ENCODE measurements at regions not wholly inside any gene's neighbourhood (a gene's known extent, or its start where the extent isn't known, plus 50 kb on each side); places are given as distances from the start of the nearest gene placed in this dataset.

DNA sequence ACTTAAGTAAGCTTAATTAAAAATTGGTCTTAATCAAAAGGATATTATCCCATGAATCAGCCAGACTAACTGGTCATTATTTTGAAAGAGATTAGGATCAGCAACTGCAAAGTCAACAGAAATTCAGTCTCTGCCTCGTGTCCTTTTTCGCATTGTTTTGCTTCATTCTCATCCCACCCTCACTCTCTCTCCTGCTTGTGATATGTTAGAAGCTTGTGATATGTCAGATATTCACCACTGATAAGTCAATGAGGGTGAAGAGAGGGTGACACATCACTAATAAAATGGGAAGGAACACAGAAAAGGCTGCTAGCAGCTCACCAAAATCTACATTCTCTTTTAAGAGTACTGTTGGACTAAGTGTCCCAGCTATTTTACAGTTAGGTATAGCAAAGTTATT is 146.1 kb downstream of the SUCNR1 start:
- POLR2A ChIA-PET, result no interaction called here
- H2AFZ ChIP-seq (ENCODE audit: low read depth), result peak overlapping the region; percentile 71

GRCh38 chr3:152021951-152022461 is 148.6 kb downstream of the SUCNR1 start:
- ChIA-PET POLR2A (no interaction called here), CTCF (no interaction called here)
- H2AFZ ChIP-seq (ENCODE audit: low read depth), result no peak overlapping the region
- H3K9ac ChIP-seq, result peak overlapping the region; percentile 16; the same call in 1 of the 2 replicates
- DNase-seq, result no peak
- 43% methylated on average over 3 of the region's 4 CpGs for WGBS (ENCODE audit: low lambda C conversion rate)
- H3K27me3 ChIP-seq (ENCODE audit: insufficient read depth), result no peaks in the 10 kb centered on the region
- H3K4me2 ChIP-seq, result no peak overlapping the region
- H3K4me3 ChIP-seq (ENCODE audit: low read depth in 2 of 2, low read length in 1 of 2), result no peak overlapping the region
- peaks cover 19% of the 10 kb centered on the region for H3F3A ChIP-seq (replicated peaks; ENCODE audit: insufficient read depth)
- H3K27ac ChIP-seq (ENCODE audit: low read depth in 2 of 2, low read length in 1 of 2), result peak overlapping the region in 1 of 2 experiments; percentile 50; a peak in 2 of 4 replicates
- no peaks in the 10 kb centered on the region for H3K36me3 ChIP-seq (replicated peaks in 1 of 2; ENCODE audit: control insufficient read depth in 1 of 2, insufficient read depth in 2 of 2, low read length in 1 of 2)
- no peaks in the 10 kb centered on the region for H4K20me1 ChIP-seq (ENCODE audit: insufficient read depth)
- no peaks in the 10 kb centered on the region for H3K9me2 ChIP-seq
- no peaks in the 10 kb centered on the region for H3K79me2 ChIP-seq (ENCODE audit: insufficient read depth)
- peaks cover 0 to 12% of the 10 kb centered on the region in 2 experiments; a peak in 2 of 4 replicates for H3K4me1 ChIP-seq (ENCODE audit: control insufficient read depth in 1 of 2, insufficient read depth in 2 of 2, low read depth in 1 of 2, low read length in 1 of 2)
- H3K9me3 ChIP-seq, result no peaks in the 10 kb centered on the region
- TF ChIP-seq JUND (IDR thresholded peaks at IDR 0.05) (no peak), ZBTB33 (IDR thresholded peaks at IDR 0.05; ENCODE audit: borderline replicate concordance, low read depth) (no peak), MEF2A (IDR thresholded peaks at IDR 0.05; ENCODE audit: borderline replicate concordance, low read depth) (no peak), POLR2AphosphoS5 (IDR thresholded peaks at IDR 0.05; ENCODE audit: low read depth, low read length) (no peak), SIN3A (IDR thresholded peaks at IDR 0.05; ENCODE audit: borderline replicate concordance, low read depth, low read length) (no peak), YY1 (IDR thresholded peaks at IDR 0.05; ENCODE audit: low read depth) (no peak), FOSL2 (IDR thresholded peaks at IDR 0.05; ENCODE audit: borderline replicate concordance, low read depth) (peak; percentile 30; the same call in 1 of the 2 replicates)

More for the DNA sequence above, 146.1 kb downstream of the SUCNR1 start:
- Histone ChIP-seq H3K79me2 (ENCODE audit: insufficient read depth) (no peaks in the 10 kb centered on the region), H3K9me2 (no peaks in the 10 kb centered on the region), H3K4me3 (ENCODE audit: low read depth in 2 of 2, low read length in 1 of 2) (no peak overlapping the region), H3F3A (replicated peaks; ENCODE audit: insufficient read depth) (peaks cover 5% of the 10 kb centered on the region), H3K9me3 (no peaks in the 10 kb centered on the region), H4K20me1 (ENCODE audit: insufficient read depth) (no peaks in the 10 kb centered on the region), H3K27ac (ENCODE audit: low read depth in 2 of 2, low read length in 1 of 2) (peak overlapping the region in 1 of 2 experiments; percentile 58; a peak in 3 of 4 replicates), H3K4me2 (peak overlapping the region; percentile 34; the same call in 1 of the 2 replicates), H3K9ac (no peak overlapping the region), H3K36me3 (replicated peaks in 1 of 2; ENCODE audit: control insufficient read depth in 1 of 2, insufficient read depth in 2 of 2, low read length in 1 of 2) (no peaks in the 10 kb centered on the region), H3K27me3 (ENCODE audit: insufficient read depth) (no peaks in the 10 kb centered on the region), H3K4me1 (ENCODE audit: control insufficient read depth in 1 of 2, insufficient read depth in 2 of 2, low read depth in 1 of 2, low read length in 1 of 2) (peaks cover 0 to 12% of the 10 kb centered on the region in 2 experiments; a peak in 2 of 4 replicates)
- CTCF ChIA-PET, result interaction anchor here (1.1 kb wide), 1 partner anchor 453 kb away, joined by 3 read pairs; no protein-coding TSS in a partner anchor
- DNase-seq, result no peak
- TF ChIP-seq TCF12 (IDR thresholded peaks at IDR 0.05), result 0 out of 2 replicates have a peak, but pooled peaks have one; percentile 1
- TF ChIP-seq, protein P1, sequence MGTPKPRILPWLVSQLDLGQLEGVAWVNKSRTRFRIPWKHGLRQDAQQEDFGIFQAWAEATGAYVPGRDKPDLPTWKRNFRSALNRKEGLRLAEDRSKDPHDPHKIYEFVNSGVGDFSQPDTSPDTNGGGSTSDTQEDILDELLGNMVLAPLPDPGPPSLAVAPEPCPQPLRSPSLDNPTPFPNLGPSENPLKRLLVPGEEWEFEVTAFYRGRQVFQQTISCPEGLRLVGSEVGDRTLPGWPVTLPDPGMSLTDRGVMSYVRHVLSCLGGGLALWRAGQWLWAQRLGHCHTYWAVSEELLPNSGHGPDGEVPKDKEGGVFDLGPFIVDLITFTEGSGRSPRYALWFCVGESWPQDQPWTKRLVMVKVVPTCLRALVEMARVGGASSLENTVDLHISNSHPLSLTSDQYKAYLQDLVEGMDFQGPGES (IDR thresholded peaks at IDR 0.05; ENCODE audit: low read depth, low read length), result no peak
- 12% methylated on average over 2 of the region's 2 CpGs for WGBS (ENCODE audit: low lambda C conversion rate)
